ENCODE measurements at regions not wholly inside any gene's neighbourhood (a gene's known extent, or its start where the extent isn't known, plus 50 kb on each side); places are given as distances from the start of the nearest gene placed in this dataset.

DNA sequence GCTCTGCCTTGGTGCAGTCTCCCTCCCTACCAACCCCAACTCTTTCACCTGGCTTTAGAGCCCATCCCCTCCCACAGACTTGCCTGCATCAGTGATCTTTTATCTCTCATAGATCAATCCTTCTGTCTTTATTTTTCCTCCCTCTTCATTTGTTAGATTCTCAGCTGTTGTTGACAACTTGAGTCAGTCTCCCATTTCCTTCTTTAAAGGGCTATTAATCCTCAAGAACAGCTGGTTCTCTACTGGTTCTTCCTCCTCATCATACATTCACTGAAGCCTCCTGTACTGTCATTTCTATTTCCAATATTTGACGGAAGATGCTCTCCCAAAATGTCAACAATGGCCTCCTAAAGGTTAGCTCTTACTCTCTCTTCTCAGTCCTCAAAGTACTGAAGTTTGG, 408.2 kb downstream of the TBC1D4 start:
- TF ChIP-seq, protein P1, sequence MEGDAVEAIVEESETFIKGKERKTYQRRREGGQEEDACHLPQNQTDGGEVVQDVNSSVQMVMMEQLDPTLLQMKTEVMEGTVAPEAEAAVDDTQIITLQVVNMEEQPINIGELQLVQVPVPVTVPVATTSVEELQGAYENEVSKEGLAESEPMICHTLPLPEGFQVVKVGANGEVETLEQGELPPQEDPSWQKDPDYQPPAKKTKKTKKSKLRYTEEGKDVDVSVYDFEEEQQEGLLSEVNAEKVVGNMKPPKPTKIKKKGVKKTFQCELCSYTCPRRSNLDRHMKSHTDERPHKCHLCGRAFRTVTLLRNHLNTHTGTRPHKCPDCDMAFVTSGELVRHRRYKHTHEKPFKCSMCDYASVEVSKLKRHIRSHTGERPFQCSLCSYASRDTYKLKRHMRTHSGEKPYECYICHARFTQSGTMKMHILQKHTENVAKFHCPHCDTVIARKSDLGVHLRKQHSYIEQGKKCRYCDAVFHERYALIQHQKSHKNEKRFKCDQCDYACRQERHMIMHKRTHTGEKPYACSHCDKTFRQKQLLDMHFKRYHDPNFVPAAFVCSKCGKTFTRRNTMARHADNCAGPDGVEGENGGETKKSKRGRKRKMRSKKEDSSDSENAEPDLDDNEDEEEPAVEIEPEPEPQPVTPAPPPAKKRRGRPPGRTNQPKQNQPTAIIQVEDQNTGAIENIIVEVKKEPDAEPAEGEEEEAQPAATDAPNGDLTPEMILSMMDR (conservative IDR thresholded peaks at IDR 0.05; ENCODE audit: low read depth, low read length): no peak
- no peak for TF ChIP-seq EZH2 (IDR thresholded peaks at IDR 0.05; ENCODE audit: borderline replicate concordance, low read depth, low read length, poor library complexity, severe bottlenecking)
